Left forelimb (tissue), 1 donor: ENCODE measurements at regions not wholly inside any gene's neighbourhood (a gene's known extent, or its start where the extent isn't known, plus 50 kb on each side); places are given as distances from the start of the nearest gene placed in this dataset.

Experiments used
- DNase-seq: peaks from one replicate; pipeline ENCODE4 v3.0.0-alpha.2; 2018; ENCODE audit warnings: low spot score

- no peak for DNase-seq
Measured at GRCh38 chr14:61893371-61893940, 131.2 kb downstream of the SNAPC1 start.

GRCh38 chr14:61894452-61895077, 132.3 kb downstream of the SNAPC1 start:
- DNase-seq = no peak

GRCh38 chr14:61897300-61897699, 135.1 kb downstream of the SNAPC1 start:
- DNase-seq = no peak

GRCh38 chr14:61898568-61898967, 136.3 kb downstream of the SNAPC1 start:
- DNase-seq = no peak

GRCh38 chr14:61899497-61899896, 137.3 kb downstream of the SNAPC1 start:
- DNase-seq = no peak

- DNase-seq = no peak
Measured at GRCh38 chr14:61904946-61905345, 142.7 kb downstream of the SNAPC1 start.

GRCh38 chr14:61911574-61911973, 149.4 kb downstream of the SNAPC1 start:
- no peak for DNase-seq

- no peak for DNase-seq
Measured at GRCh38 chr14:61918998-61919397, 156.8 kb downstream of the SNAPC1 start.

- no peak for DNase-seq
Measured at GRCh38 chr14:61923348-61923747, 161.1 kb downstream of the SNAPC1 start.

GRCh38 chr14:61925043-61925442, 162.8 kb downstream of the SNAPC1 start:
- no peak for DNase-seq

GRCh38 chr14:61925732-61926435, 163.7 kb downstream of the SNAPC1 start:
- no peak for DNase-seq

- no peak for DNase-seq
Measured at GRCh38 chr14:61927060-61927459, 164.8 kb downstream of the SNAPC1 start.

- no peak for DNase-seq
Measured at GRCh38 chr14:61927520-61927919, 165.3 kb downstream of the SNAPC1 start.

- no peak for DNase-seq
Measured at GRCh38 chr14:61928300-61928699, 166.1 kb downstream of the SNAPC1 start.

- DNase-seq = no peak
Measured at GRCh38 chr14:61928701-61929100, 166.5 kb downstream of the SNAPC1 start.

- DNase-seq = no peak
Measured at GRCh38 chr14:61929651-61930050, 167.4 kb downstream of the SNAPC1 start.

GRCh38 chr14:61930101-61930857, 168.1 kb downstream of the SNAPC1 start:
- DNase-seq = no peak

GRCh38 chr14:61932974-61933373, 170.8 kb downstream of the SNAPC1 start:
- no peak for DNase-seq

GRCh38 chr14:61934385-61934784, 172.2 kb downstream of the SNAPC1 start:
- DNase-seq = no peak

- no peak for DNase-seq
Measured at GRCh38 chr14:61939776-61940175, 177.6 kb downstream of the SNAPC1 start.

- no peak for DNase-seq
Measured at GRCh38 chr14:61940666-61941420, 178.6 kb downstream of the SNAPC1 start.
